ENCODE measurements at regions not wholly inside any gene's neighbourhood (a gene's known extent, or its start where the extent isn't known, plus 50 kb on each side); places are given as distances from the start of the nearest gene placed in this dataset.
A peak's percentile ranks its signal among the peaks of the same experiment; 100 is the strongest.

- FAIRE-seq: no peak
These were observed 99.4 kb downstream of the TMEM174 start for GRCh38 chr5:73272351-73272750.

GRCh38 chr5:73268826-73269225, 95.8 kb downstream of the TMEM174 start:
- no peak for DNase-seq (ENCODE audit: low spot score in 2 of 2)
- FAIRE-seq: no peak

More at GRCh38 chr5:73272351-73272750, 99.4 kb downstream of the TMEM174 start:
- DNase-seq (ENCODE audit: low spot score in 2 of 2): no peak

GRCh38 chr5:73267766-73268435, 94.9 kb downstream of the TMEM174 start:
- FAIRE-seq: no peak
- no peak for DNase-seq (ENCODE audit: low spot score in 2 of 2)

GRCh38 chr5:73266925-73267765, 94.2 kb downstream of the TMEM174 start:
- FAIRE-seq: no peak
- DNase-seq (ENCODE audit: low spot score in 2 of 2): no peak

GRCh38 chr5:73266176-73266738, 93.3 kb downstream of the TMEM174 start:
- no peak for FAIRE-seq
- DNase-seq (ENCODE audit: low spot score in 2 of 2): no peak

- DNase-seq (ENCODE audit: low spot score in 2 of 2) (no peak), FAIRE-seq (no peak)
These were observed 92.6 kb downstream of the TMEM174 start for GRCh38 chr5:73265641-73266040.

- DNase-seq (ENCODE audit: low spot score in 2 of 2): no peak
- no peak for FAIRE-seq
These were observed 91.6 kb downstream of the TMEM174 start for GRCh38 chr5:73264631-73265030.

- DNase-seq (ENCODE audit: low spot score in 2 of 2) (no peak), FAIRE-seq (no peak)
These were observed 90.2 kb downstream of the TMEM174 start for GRCh38 chr5:73263001-73263710.

- DNase-seq (ENCODE audit: low spot score in 2 of 2) (no peak), FAIRE-seq (no peak)
These were observed 83.9 kb downstream of the TMEM174 start for GRCh38 chr5:73256862-73257261.

GRCh38 chr5:73256462-73256861, 83.5 kb downstream of the TMEM174 start:
- DNase-seq (ENCODE audit: low spot score in 2 of 2): no peak

GRCh38 chr5:73256012-73256411, 83.0 kb downstream of the TMEM174 start:
- FAIRE-seq: no peak
- no peak for DNase-seq (ENCODE audit: low spot score in 2 of 2)

More at GRCh38 chr5:73256462-73256861, 83.5 kb downstream of the TMEM174 start:
- no peak for FAIRE-seq

- FAIRE-seq (no peak), DNase-seq (ENCODE audit: low spot score in 2 of 2) (no peak)
These were observed 81.6 kb downstream of the TMEM174 start for GRCh38 chr5:73254642-73255041.

- no peak for DNase-seq (ENCODE audit: low spot score in 2 of 2)
- no peak for FAIRE-seq
These were observed 80.2 kb downstream of the TMEM174 start for GRCh38 chr5:73253047-73253660.

GRCh38 chr5:73250645-73251044, 77.7 kb downstream of the TMEM174 start:
- DNase-seq (ENCODE audit: low spot score in 2 of 2) (no peak), FAIRE-seq (no peak)

- DNase-seq (ENCODE audit: low spot score in 2 of 2): no peak
- no peak for FAIRE-seq
These were observed 69.7 kb downstream of the TMEM174 start for GRCh38 chr5:73242735-73243134.

GRCh38 chr5:73238873-73239272, 65.9 kb downstream of the TMEM174 start:
- DNase-seq (ENCODE audit: low spot score in 2 of 2) (no peak), FAIRE-seq (no peak)

- no peak for FAIRE-seq
These were observed 63.6 kb downstream of the TMEM174 start for GRCh38 chr5:73236541-73237128.

GRCh38 chr5:73234204-73234555, 61.2 kb downstream of the TMEM174 start:
- FAIRE-seq (no peak), DNase-seq (ENCODE audit: low spot score in 2 of 2) (no peak)

More at GRCh38 chr5:73236541-73237128, 63.6 kb downstream of the TMEM174 start:
- no peak for DNase-seq (ENCODE audit: low spot score in 2 of 2)

GRCh38 chr5:73233461-73234203, 60.6 kb downstream of the TMEM174 start:
- no peak for FAIRE-seq
- DNase-seq (ENCODE audit: low spot score in 2 of 2): peak in 1 of 2 donors; percentile 51

All from frontal cortex (tissue), 3 donors.